GM19397 (cell line): ENCODE measurements at regions not wholly inside any gene's neighbourhood (a gene's known extent, or its start where the extent isn't known, plus 50 kb on each side); places are given as distances from the start of the nearest gene placed in this dataset.
"Not testable (repeated sequence)": the region's sequence is repeated elsewhere in the genome, so short reads cannot be mapped to it uniquely, and the experiment has no call there.

Source experiments
- ATAC-seq: cut with Tn5 transposase; IDR thresholded peaks from one replicate; pipeline ENCODE4 v1.9.1; 2021; ENCODE audit warnings: mild to moderate bottlenecking, moderate library complexity; ENCODE audit not compliant: unreplicated experiment

DNA sequence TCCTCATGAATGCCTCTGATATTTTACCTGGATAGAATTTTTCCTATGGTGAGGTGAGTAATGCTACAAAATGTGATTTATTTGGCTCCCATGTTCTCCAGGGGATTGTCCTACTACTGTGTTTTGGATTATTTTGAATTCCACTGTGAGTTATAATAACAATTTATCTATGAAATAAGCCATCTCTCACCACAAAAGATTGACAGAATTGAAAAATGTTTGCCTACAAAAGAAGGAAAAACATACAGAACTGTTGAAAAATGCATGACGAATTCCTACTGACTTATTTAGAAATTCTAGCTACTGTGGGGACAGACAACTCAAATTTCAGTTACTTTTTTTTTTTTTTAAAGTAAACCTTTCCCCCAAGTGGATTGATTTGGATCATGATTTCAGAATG is 463.7 kb upstream of the GRIN3A start:
- no peak for ATAC-seq

DNA sequence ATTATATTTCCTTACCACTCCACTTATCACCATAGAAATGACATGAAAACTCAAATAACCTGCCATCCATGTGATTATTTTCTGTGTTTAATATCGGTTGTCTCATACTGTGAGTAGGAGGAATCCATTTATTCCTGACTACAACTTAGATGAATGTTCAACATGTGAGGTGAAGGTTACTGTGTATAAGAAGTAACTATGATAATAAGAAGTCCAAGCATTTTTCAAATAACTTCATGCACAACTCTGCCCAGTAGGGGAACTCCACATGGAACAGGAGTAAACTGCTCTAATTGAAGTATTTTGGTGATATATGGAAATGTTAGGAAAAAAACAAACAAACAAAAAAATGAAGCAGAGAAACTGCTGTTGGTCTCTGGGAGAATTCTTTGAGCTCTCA is 447.5 kb upstream of the GRIN3A start:
- no peak for ATAC-seq

GRCh38 chr9:102185371-102185770 is 446.9 kb upstream of the GRIN3A start:
- ATAC-seq = no peak

DNA sequence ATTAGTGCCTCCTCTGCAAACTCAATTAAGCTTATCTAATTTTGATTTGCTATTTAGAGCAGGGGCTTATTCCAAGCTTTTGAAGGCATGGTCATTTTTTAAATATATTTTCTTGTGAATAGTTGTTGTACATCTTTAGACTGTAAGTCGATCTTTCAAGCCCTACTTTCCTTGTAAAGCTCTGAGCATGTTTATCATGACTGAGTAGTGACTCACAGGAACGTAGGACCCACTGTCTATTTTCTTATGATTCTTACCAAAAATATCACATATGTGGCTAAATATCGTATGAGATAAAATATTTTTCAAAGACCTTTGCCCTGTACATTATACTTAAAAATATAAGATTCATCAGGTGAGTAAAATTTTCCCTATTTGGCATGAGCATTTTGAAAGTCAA is 440.4 kb upstream of the GRIN3A start:
- no peak for ATAC-seq

DNA sequence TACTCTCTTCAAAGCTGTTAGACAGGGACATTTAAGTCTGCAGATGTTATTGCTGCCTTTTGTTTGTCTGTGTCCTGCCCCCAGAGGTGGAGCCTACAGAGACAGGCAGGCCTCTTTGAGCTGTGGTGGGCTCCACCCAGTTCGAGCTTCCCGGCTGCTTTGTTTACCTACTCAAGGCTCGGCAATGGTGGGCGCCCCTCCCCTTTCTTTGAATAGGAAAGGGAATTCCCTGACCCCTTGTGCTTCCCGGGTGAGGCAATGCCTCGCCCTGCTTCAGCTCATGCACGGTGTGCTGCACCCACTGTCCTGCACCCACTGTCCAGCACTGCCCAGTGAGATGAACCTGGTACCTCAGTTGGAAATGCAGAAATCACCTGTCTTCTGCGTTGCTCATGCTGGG is 435.8 kb upstream of the GRIN3A start:
- ATAC-seq = not testable (repeated sequence)

DNA sequence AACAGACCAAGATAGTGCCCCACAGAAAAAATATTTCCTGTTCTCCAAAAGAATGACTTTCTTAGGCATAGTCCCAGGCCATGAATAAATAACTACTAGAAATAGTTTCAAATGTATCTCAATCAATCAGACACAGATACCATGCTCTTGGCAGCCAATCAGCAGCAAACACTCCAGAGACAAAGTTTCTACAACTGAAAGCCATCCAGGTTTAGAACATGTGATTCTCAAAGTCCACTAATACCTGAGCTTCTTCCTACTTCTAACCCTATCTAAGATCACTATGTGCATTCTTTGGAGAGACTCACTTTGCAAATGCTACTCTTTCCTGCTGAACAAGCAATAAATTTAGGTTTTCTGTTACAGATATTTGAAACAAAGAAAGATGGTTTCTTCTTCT is 425.8 kb upstream of the GRIN3A start:
- ATAC-seq = no peak

- not testable (repeated sequence) for ATAC-seq
These were observed 414.6 kb upstream of the GRIN3A start for GRCh38 chr9:102153081-102153480.

GRCh38 chr9:102135768-102136167 is 397.3 kb upstream of the GRIN3A start:
- ATAC-seq = no peak

- no peak for ATAC-seq
These were observed 386.0 kb upstream of the GRIN3A start for GRCh38 chr9:102124465-102124864.

DNA sequence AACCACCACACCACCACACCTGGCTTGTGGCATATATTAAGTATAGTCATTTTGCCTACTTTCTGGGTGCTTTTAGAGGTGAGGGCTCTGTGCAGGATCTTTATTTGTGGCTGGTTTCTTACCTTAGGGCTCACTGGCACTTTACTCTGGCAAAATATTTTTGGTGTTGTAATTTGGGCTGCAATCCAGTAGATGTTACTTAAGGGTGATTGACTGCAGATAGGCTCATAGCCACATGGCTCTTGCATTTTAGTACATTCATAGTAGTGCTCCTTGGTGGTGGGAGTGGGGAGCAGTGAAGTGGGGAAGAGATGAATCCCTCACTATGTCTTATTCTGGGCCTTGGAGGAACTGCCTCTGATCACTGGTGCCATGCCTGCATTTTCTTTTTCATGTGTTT is 376.1 kb upstream of the GRIN3A start:
- ATAC-seq = no peak

DNA sequence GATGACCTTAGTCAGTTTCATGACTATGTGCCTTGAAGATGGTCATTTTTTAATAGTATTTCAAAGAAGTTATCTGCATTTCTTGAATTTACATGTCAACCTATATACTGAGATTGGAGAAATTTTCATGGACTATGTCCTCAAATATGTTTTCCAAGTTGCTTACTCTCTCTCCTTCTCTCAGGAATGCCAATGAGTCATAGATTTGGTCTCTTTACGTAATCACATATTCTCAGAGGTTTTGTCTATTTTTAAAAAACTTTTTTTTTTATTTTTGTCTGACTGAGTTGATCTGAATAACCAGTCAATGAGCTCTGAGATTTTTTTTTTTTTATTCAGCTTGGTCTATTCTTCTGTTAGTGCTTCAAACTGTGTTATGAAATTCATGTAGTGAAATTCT is 374.7 kb upstream of the GRIN3A start:
- ATAC-seq = no peak

DNA sequence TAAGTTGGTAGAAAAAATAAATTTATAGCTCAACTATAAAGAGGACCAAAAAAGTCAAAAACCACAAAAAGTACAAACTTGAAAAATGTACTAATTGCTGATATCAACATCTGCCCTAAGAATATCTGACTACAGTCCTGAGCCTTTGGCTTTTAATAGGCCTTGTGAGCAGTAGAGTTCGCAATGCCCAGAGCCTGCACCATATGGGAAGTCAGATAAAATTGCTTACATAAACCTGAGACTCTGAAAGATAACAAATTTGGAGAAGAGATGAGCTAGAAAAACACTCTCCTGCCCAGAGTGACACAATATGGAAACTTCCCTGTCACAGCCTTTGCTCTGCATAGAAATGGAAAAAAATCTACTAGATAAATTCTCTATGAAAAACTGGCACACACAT is 368.0 kb upstream of the GRIN3A start:
- ATAC-seq = no peak

DNA sequence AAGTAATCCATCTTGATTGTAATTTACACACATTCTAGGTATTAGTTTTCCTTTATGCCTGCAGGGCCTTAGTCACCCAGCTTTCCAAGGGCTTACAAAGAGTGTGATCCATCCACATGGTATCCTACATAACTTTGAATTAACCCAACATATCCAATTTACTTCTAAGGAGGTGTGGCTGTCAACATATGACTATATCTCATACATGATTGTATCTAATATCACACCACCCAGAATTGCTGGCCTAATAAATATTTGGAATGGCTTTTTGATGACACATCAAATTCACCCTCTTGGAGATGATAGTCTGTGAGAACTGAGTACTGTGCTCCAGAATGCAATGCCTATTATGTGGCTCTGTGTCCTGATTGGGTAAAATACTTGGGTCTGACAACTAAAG is 363.3 kb upstream of the GRIN3A start:
- no peak for ATAC-seq

DNA sequence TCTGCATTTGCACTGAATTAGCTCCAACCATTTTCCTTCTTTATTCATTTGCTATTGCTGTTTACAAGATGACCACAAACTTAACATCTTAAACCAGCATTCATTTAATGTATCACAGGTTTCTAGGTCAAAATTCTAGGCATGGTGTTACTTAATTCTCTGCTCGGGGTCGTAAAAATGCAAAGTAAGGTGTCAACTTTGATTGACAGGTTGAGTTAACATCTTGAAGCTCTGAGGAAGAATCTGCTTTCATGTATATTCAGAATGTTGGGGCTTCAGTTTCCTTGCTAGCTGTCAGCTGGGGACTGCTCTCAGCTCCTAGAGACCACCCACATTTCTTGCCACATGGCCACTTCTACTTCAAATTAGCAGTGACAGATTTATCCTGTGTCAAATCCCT is 348.7 kb upstream of the GRIN3A start:
- ATAC-seq = no peak

DNA sequence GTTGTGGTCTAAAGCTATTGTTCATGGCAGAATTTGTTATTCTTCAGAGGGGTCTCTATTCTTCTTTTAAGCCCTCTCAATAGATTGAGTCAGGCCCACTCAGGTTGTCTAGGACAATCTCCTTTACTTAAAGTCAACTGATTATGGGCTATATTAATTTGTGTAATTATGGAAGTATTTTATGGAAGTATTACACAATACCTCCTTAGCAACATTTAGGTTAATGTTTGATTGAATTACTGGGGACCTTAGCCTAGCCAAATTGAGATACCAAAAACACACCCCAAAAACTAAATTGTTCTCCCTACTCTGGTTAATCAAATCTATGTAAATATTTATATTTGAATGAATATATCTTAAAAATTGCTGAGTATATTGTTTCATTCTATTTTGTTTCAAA is 347.1 kb upstream of the GRIN3A start:
- no peak for ATAC-seq

GRCh38 chr9:102072059-102072764 is 333.8 kb upstream of the GRIN3A start:
- no peak for ATAC-seq

- no peak for ATAC-seq
These were observed 331.5 kb upstream of the GRIN3A start for GRCh38 chr9:102069969-102070368.

DNA sequence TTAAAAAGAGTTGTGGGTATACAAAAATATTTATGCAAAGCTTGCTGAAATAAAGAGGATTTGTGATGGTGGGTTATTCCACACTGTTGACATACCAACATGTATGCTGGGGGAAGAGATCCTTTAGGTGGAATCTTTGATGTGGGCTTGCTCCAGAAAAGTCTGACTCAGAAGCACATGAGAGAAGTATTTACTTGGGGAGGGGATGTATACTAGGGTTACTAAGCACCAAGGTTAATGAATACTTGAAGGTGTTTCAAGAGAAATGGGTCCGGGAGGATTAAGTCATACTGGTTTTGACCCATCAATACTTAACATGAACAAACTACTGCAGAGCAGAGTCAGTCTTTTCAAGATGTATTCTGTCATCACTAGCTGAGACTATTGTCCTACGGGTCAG is 316.4 kb upstream of the GRIN3A start:
- ATAC-seq = no peak

DNA sequence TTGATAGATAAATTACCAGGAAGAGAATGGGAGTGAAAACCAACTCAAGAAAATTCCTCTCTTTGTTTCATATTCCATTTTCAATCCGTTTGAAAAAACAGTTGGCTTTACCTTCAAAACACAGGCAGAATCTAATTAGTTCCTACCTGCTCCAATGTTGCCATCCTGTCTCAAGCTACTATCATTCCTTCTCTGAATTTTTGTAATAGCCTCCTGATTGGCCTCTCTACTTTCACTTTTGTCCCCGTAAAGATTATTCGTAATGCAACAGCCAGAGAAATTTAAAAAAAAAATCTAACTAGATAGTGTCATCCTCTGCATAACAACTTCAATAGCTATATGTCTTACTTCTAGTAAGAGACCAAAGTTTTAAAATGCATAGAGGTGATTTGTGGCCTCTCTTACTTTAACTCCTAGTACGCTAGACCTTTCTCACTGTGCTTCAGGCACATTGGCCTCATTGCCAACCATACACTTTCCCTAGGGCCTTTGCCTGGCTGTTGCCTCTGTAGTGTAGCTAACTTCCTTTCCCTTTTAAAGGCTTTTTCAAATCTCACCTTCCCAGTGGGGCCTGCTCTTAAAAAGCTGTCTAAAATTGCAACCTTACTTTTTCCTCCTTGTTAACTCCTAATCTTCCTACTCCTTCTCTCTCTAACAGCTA is 311.3 kb upstream of the GRIN3A start:
- peak; percentile 58 for ATAC-seq

GRCh38 chr9:102047549-102047948 is 309.1 kb upstream of the GRIN3A start:
- ATAC-seq = no peak

- ATAC-seq = no peak
These were observed 305.7 kb upstream of the GRIN3A start for GRCh38 chr9:102044133-102044532.

GRCh38 chr9:102038006-102038405 is 299.6 kb upstream of the GRIN3A start:
- ATAC-seq = no peak

DNA sequence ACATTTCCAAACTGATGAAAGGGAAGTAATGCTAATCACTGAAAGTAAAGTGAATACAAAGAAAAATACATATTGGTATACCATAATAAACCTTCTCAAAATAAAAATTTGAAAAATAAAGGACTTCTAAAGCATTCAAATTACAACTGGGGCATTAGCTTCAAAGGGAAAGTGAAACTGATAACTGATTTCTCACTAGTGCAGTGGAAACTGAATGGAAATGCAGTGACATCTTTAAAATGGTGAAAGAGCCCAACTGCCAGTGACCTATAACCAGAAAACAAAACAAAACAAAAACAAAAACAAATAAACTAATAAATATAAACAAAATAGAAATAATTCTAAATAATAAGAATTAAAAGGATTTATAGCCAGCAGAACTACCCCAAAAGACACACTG is 297.5 kb upstream of the GRIN3A start:
- ATAC-seq = no peak
